IMR-90 (cell line): ENCODE measurements at regions not wholly inside any gene's neighbourhood (a gene's known extent, or its start where the extent isn't known, plus 50 kb on each side); places are given as distances from the start of the nearest gene placed in this dataset.

Source experiments
- ATAC-seq: fragments of 200-7000 bp; cut with Tn5 transposase; 2 replicates; pipeline ENCODE4 v1.9.1; 2020; ENCODE audit warnings: low read depth, mild to moderate bottlenecking, moderate library complexity
- BruUV-seq: library from RNA; stranded (reverse); fragments of 400-500 nt; replicated peaks from 2 replicates; lab custom pipeline; 2021; lab: Mats Ljungman, UMichigan
- CTCF ChIA-PET: fragments of 300-600 bp; formaldehyde crosslinking; extraction: SDS; loops from one replicate; lab custom pipeline; 2021; ENCODE audit warnings: antibody characterized with exemption; lab: Yijun Ruan, JAX
- POLR2A ChIA-PET: fragments of 300-600 bp; sonication (Branson Sonifier 250); formaldehyde crosslinking; loops from one replicate; lab custom pipeline; 2022; ENCODE audit warnings: antibody characterized with exemption; ENCODE audit not compliant: unreplicated experiment; lab: Charles Lee
- DNase-seq: peaks from one replicate; pipeline ENCODE4 v3.0.0; 2013
- H2AFZ ChIP-seq: replicated peaks from 2 replicates; pipeline ENCODE3; 2013; ENCODE audit warnings: low read length, mild to moderate bottlenecking; ENCODE audit not compliant: poor library complexity
- H2AK5ac ChIP-seq: 2 replicates; pipeline ENCODE4 v1.6.1; 2013; ENCODE audit warnings: low read depth, low read length, inconsistent platforms
- H2AK9ac ChIP-seq: replicated peaks from 2 replicates; pipeline ENCODE3; 2013; ENCODE audit warnings: mild to moderate bottlenecking, low read depth, low read length, moderate library complexity; ENCODE audit not compliant: poor library complexity
- H2BK120ac ChIP-seq: 2 replicates; pipeline ENCODE4 v1.6.1; 2013; ENCODE audit warnings: low read depth, low read length, inconsistent platforms
- H2BK15ac ChIP-seq: 3 replicates; pipeline ENCODE4 v1.6.1; 2013; ENCODE audit warnings: low read depth, low read length, inconsistent platforms
- H2BK20ac ChIP-seq: 2 replicates; pipeline ENCODE4 v1.6.1; 2013; ENCODE audit warnings: low read depth, mild to moderate bottlenecking, inconsistent platforms, low read length, moderate library complexity
- H2BK5ac ChIP-seq: 2 replicates; pipeline ENCODE4 v1.6.1; 2013; ENCODE audit warnings: mild to moderate bottlenecking, low read depth, low read length, inconsistent platforms; ENCODE audit not compliant: poor library complexity, severe bottlenecking
- H3K14ac ChIP-seq: replicated peaks from 2 replicates; pipeline ENCODE4 v1.6.1; 2013; ENCODE audit warnings: low read depth, low read length, inconsistent platforms
- H3K18ac ChIP-seq: 2 replicates; pipeline ENCODE4 v1.6.1; 2013; ENCODE audit warnings: low read depth, low read length, control low read depth
- H3K23ac ChIP-seq: 2 replicates; pipeline ENCODE4 v1.6.1; 2013; ENCODE audit warnings: low read depth, low read length, inconsistent platforms
- H3K27ac ChIP-seq: 2 replicates; pipeline ENCODE4 v1.5.1; 2013; ENCODE audit warnings: mild to moderate bottlenecking, control low read depth, low read length; ENCODE audit not compliant: insufficient read depth
- H3K27me3 ChIP-seq: 2 replicates; pipeline ENCODE4 v1.6.1; 2013; ENCODE audit warnings: low read length; ENCODE audit not compliant: control insufficient read depth, insufficient read depth
- H3K36me3 ChIP-seq: 2 replicates; pipeline ENCODE4 v1.6.1; 2013; ENCODE audit warnings: low read length, mixed read lengths; ENCODE audit not compliant: control insufficient read depth, insufficient read depth
- H3K4ac ChIP-seq: 2 replicates; pipeline ENCODE4 v1.6.1; 2013; ENCODE audit warnings: low read depth, low read length, inconsistent platforms
- H3K4me1 ChIP-seq: 2 replicates; pipeline ENCODE4 v1.6.1; 2013; ENCODE audit warnings: low read length, mixed read lengths; ENCODE audit not compliant: control insufficient read depth, insufficient read depth
- H3K4me2 ChIP-seq: 2 replicates; pipeline ENCODE4 v1.6.1; 2013; ENCODE audit warnings: low read depth, mild to moderate bottlenecking, control low read depth, low read length, moderate library complexity
- H3K4me3 ChIP-seq: 2 replicates; pipeline ENCODE4 v1.5.1; 2013; ENCODE audit warnings: low read depth, mild to moderate bottlenecking, control low read depth, low read length, moderate library complexity; ENCODE audit not compliant: insufficient read depth
- H3K56ac ChIP-seq: 2 replicates; pipeline ENCODE4 v1.6.1; 2013; ENCODE audit warnings: low read length, inconsistent platforms; ENCODE audit not compliant: insufficient read depth; ENCODE audit errors: extremely low read depth
- H3K79me1 ChIP-seq, 2 experiments: 2 replicates each; pipeline ENCODE4 v1.6.1; 2013; ENCODE audit warnings: low read length in 2 of 2, inconsistent platforms in 1 of 2, low read depth in 1 of 2
- H3K9ac ChIP-seq: 2 replicates; pipeline ENCODE4 v1.6.1; 2013; ENCODE audit warnings: low read depth, low read length, control low read depth
- H3K9me1 ChIP-seq: 2 replicates; pipeline ENCODE4 v1.6.1; 2013; ENCODE audit warnings: low read length, inconsistent platforms; ENCODE audit not compliant: insufficient read depth
- H3K9me3 ChIP-seq: 2 replicates; pipeline ENCODE4 v1.6.1; 2013; ENCODE audit warnings: low read length; ENCODE audit not compliant: control insufficient read depth, insufficient read depth
- H4K20me1 ChIP-seq: 2 replicates; pipeline ENCODE4 v1.6.1; 2013; ENCODE audit warnings: low read length, inconsistent platforms; ENCODE audit not compliant: insufficient read depth
- H4K5ac ChIP-seq: 2 replicates; pipeline ENCODE4 v1.6.1; 2013; ENCODE audit warnings: mild to moderate bottlenecking, low read depth, low read length, control low read depth
- H4K8ac ChIP-seq, 2 experiments: 2 replicates each; pipeline ENCODE4 v1.6.1; 2013; ENCODE audit warnings: low read depth in 2 of 2, low read length in 2 of 2, control low read depth in 1 of 2, inconsistent platforms in 1 of 2
- H4K91ac ChIP-seq: 2 replicates; pipeline ENCODE4 v1.6.1; 2013; ENCODE audit warnings: low read depth, low read length, inconsistent platforms; ENCODE audit not compliant: insufficient read depth
- CEBPB ChIP-seq: IDR thresholded peaks from 2 replicates; pipeline ENCODE4 v1.6.1; 2012; ENCODE audit warnings: low read depth, low read length, improper control_type of control experiment
- CHD1 ChIP-seq: IDR thresholded peaks from 2 replicates; pipeline ENCODE4 v1.6.1; 2012; ENCODE audit warnings: low read depth, low read length, improper control_type of control experiment
- FOS ChIP-seq: fragments of 150-350 bp; IDR thresholded peaks from 2 replicates; pipeline ENCODE4 v1.6.1; 2016; ENCODE audit warnings: low read depth, low read length
- POLR2A ChIP-seq: IDR thresholded peaks from 2 replicates; pipeline ENCODE4 v1.6.1; 2012; ENCODE audit warnings: mild to moderate bottlenecking, low read depth, low read length
- RFX5 ChIP-seq: IDR thresholded peaks from 2 replicates; pipeline ENCODE4 v1.8.0; 2012; ENCODE audit warnings: low read depth, mild to moderate bottlenecking, low read length, moderate library complexity
- WGBS, 2 experiments: methylation state at CpG; one replicate each; pipeline versions ENCODE4 v1.1.5 to v1.1.7; 2013; ENCODE audit warnings: missing lambda C conversion rate in 2 of 2; ENCODE audit not compliant: insufficient read length in 1 of 2; ENCODE audit errors: extremely low coverage in 2 of 2; 5-methylcytosine and 5-hydroxymethylcytosine counted together
- dilution Hi-C: fragments of 300-500 bp; cut with HindIII; formaldehyde crosslinking; loops from one replicate; pipeline ENCODE4 v1.14.3; 2018; ENCODE audit warnings: low sequenced_read_pairs; ENCODE audit not compliant: unreplicated experiment
- in situ Hi-C: fragments of 300-500 bp; cut with MboI; formaldehyde crosslinking; loops from 3 replicates; pipeline ENCODE4 v1.14.3; 2019; ENCODE audit warnings: low sequenced_read_pairs, inconsistent platforms, mixed read lengths
- intact Hi-C: fragments of 100-400 bp; cut with micrococcal nuclease; formaldehyde crosslinking; loops from 2 replicates; pipeline ENCODE4 v1.10.0; 2022

GRCh38 chr10:123606955-123607354, 59.2 kb upstream of the GPR26 start:
- ChIA-PET CTCF (no interaction called here), POLR2A (no interaction called here)
- Histone ChIP-seq H3K4ac (no peak overlapping the region), H3K14ac (no peak overlapping the region), H3K56ac (no peak overlapping the region), H3K9me3 (peaks cover 28% of the 10 kb centered on the region), H2BK15ac (no peak overlapping the region), H3K27me3 (no peaks in the 10 kb centered on the region), H2BK5ac (no peak overlapping the region), H3K9ac (no peak overlapping the region), H2BK120ac (no peak overlapping the region), H2AK9ac (no peak overlapping the region), H2BK20ac (no peak overlapping the region), H3K36me3 (no peaks in the 10 kb centered on the region), H4K91ac (no peak overlapping the region), H2AK5ac (no peak overlapping the region), H3K23ac (no peak overlapping the region), H4K5ac (no peak overlapping the region), H4K20me1 (no peaks in the 10 kb centered on the region), H3K4me3 (no peak overlapping the region), H3K79me1 (no peaks in the 10 kb centered on the region), H3K27ac (no peak overlapping the region), H3K9me1 (no peaks in the 10 kb centered on the region), H3K4me1 (no peaks in the 10 kb centered on the region), H2AFZ (no peak overlapping the region), H3K18ac (no peak overlapping the region), H4K8ac (no peak overlapping the region), H3K4me2 (no peak overlapping the region)
- intact Hi-C loops, result no loop called here
- no peak for TF ChIP-seq CHD1
- TF ChIP-seq CEBPB, result no peak
- no peak for TF ChIP-seq FOS
- TF ChIP-seq POLR2A, result no peak
- TF ChIP-seq RFX5, result no peak
- in situ Hi-C loops, result no loop called here
- dilution Hi-C loops, result no loop called here
- WGBS, 2 experiments, result no CpG with 5 or more reads among the region's 3 CpGs
- no TSS peak for BruUV-seq
- no peak for DNase-seq
- no peak for ATAC-seq
